HFF-Myc (cell line): ENCODE measurements at regions not wholly inside any gene's neighbourhood (a gene's known extent, or its start where the extent isn't known, plus 50 kb on each side); places are given as distances from the start of the nearest gene placed in this dataset.

Experiments used
- DNase-seq: peaks from one replicate; pipeline ENCODE4 v3.0.0-alpha.2; 2011; ENCODE audit warnings: low read depth; ENCODE audit errors: extremely low read depth
- H3K4me3 ChIP-seq: replicated peaks from 2 replicates; pipeline ENCODE4 v1.5.1; 2011; ENCODE audit warnings: low read depth, mild to moderate bottlenecking, control low read depth, low read length
- CTCF ChIP-seq: IDR thresholded peaks from 2 replicates; pipeline ENCODE4 v1.5.1; 2012; ENCODE audit warnings: mild to moderate bottlenecking, low read depth, low read length, control low read depth; ENCODE audit errors: missing control alignments

DNA sequence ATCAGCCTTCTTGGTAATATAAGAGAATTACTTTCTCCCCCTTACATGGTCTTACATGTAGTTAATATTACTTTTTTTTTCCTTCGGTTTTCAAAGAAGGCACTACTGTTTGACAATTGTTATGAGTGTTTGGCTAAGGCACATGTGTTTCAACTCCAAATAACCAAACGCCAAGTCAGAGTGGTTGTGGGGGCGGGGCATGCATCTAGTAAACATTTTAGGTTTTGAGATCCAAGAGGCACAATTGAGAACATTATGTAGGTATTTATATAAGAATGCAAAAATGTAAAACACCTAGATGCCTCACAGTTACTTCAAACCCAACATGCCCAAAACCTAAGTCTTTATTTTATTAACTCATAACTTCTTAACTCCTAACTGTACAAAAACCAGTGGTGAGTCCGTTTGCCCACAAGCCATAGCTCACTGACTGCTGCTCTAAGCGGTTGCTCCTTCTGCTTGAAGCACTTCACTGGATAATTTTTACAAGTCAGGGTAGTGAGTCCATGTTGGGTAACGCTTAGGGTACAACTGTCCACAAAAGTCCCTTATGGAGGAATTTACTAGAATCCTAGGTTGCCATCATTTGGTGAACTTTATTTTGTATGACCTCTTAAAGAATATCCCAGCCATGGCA is 189.9 kb downstream of the HUNK start:
- no peak overlapping the region for H3K4me3 ChIP-seq
- DNase-seq, result no peak
- no peak for TF ChIP-seq CTCF

GRCh38 chr21:32061729-32062128 is 188.9 kb downstream of the HUNK start:
- no peak overlapping the region for H3K4me3 ChIP-seq
- TF ChIP-seq CTCF, result no peak
- no peak for DNase-seq

- TF ChIP-seq CTCF, result no peak
- H3K4me3 ChIP-seq, result no peak overlapping the region
- no peak for DNase-seq
These were observed 184.0 kb downstream of the HUNK start for GRCh38 chr21:32056791-32057190.

- no peak overlapping the region for H3K4me3 ChIP-seq
- no peak for TF ChIP-seq CTCF
- DNase-seq, result peak; percentile 67
These were observed 182.5 kb downstream of the HUNK start for GRCh38 chr21:32055305-32055704.
